ENCODE measurements at regions not wholly inside any gene's neighbourhood (a gene's known extent, or its start where the extent isn't known, plus 50 kb on each side); places are given as distances from the start of the nearest gene placed in this dataset.

DNA sequence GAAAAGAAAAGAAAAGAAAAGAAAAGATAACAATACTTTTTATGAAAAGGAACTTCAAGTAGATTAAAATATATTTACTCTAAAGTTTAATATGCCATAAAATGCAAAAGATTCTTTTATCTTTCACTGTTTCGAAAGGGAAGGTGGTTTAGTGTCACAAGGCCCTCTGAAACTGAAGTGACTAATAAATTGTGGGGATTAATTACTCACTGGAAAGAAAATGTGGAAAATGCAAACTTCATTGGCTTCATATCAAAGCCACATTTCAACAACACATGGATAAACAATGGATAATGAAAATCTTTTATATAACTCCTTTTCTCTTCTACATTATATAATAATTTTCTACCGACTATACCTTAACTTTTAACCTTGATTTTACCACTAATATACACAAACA is 320.5 kb upstream of the RSPO3 start:
- TF ChIP-seq POLR2A (IDR thresholded peaks at IDR 0.05) = no peak
- TF ChIP-seq, protein P1, sequence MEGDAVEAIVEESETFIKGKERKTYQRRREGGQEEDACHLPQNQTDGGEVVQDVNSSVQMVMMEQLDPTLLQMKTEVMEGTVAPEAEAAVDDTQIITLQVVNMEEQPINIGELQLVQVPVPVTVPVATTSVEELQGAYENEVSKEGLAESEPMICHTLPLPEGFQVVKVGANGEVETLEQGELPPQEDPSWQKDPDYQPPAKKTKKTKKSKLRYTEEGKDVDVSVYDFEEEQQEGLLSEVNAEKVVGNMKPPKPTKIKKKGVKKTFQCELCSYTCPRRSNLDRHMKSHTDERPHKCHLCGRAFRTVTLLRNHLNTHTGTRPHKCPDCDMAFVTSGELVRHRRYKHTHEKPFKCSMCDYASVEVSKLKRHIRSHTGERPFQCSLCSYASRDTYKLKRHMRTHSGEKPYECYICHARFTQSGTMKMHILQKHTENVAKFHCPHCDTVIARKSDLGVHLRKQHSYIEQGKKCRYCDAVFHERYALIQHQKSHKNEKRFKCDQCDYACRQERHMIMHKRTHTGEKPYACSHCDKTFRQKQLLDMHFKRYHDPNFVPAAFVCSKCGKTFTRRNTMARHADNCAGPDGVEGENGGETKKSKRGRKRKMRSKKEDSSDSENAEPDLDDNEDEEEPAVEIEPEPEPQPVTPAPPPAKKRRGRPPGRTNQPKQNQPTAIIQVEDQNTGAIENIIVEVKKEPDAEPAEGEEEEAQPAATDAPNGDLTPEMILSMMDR (IDR thresholded peaks at IDR 0.05) = no peak

All from body of pancreas (tissue), 4 donors.